HG03196 (cell line): ENCODE measurements at regions not wholly inside any gene's neighbourhood (a gene's known extent, or its start where the extent isn't known, plus 50 kb on each side); places are given as distances from the start of the nearest gene placed in this dataset.
"Not testable (repeated sequence)": the region's sequence is repeated elsewhere in the genome, so short reads cannot be mapped to it uniquely, and the experiment has no call there.

Experiments used
- ATAC-seq: cut with Tn5 transposase; IDR thresholded peaks from one replicate; pipeline ENCODE4 v1.9.1; 2021; ENCODE audit not compliant: unreplicated experiment

- ATAC-seq, result no peak
Observed at GRCh38 chr4:177494791-177495190, 52.6 kb upstream of the AGA start.

GRCh38 chr4:177495626-177496025, 53.4 kb upstream of the AGA start:
- not testable (repeated sequence) for ATAC-seq

GRCh38 chr4:177499537-177499936, 57.3 kb upstream of the AGA start:
- no peak for ATAC-seq

GRCh38 chr4:177505171-177505615, 63.0 kb upstream of the AGA start:
- no peak for ATAC-seq

GRCh38 chr4:177508662-177509061, 66.4 kb upstream of the AGA start:
- no peak for ATAC-seq

GRCh38 chr4:177509226-177509745, 67.0 kb upstream of the AGA start:
- no peak for ATAC-seq

- ATAC-seq, result no peak
Observed at GRCh38 chr4:177511611-177512010, 69.4 kb upstream of the AGA start.

- no peak for ATAC-seq
Observed at GRCh38 chr4:177512646-177513045, 70.4 kb upstream of the AGA start.

- ATAC-seq, result no peak
Observed at GRCh38 chr4:177517862-177518261, 75.6 kb upstream of the AGA start.

- no peak for ATAC-seq
Observed at GRCh38 chr4:177519481-177520260, 77.4 kb upstream of the AGA start.

GRCh38 chr4:177528620-177529019, 86.4 kb upstream of the AGA start:
- ATAC-seq, result no peak

GRCh38 chr4:177530561-177530960, 88.3 kb upstream of the AGA start:
- ATAC-seq, result no peak

GRCh38 chr4:177532358-177532757, 90.1 kb upstream of the AGA start:
- no peak for ATAC-seq

- ATAC-seq, result not testable (repeated sequence)
Observed at GRCh38 chr4:177534841-177535240, 92.6 kb upstream of the AGA start.

GRCh38 chr4:177546745-177547144, 104.5 kb upstream of the AGA start:
- ATAC-seq, result no peak

GRCh38 chr4:177547985-177548384, 105.7 kb upstream of the AGA start:
- no peak for ATAC-seq

- no peak for ATAC-seq
Observed at GRCh38 chr4:177555007-177555574, 112.9 kb upstream of the AGA start.

GRCh38 chr4:177557416-177557815, 115.2 kb upstream of the AGA start:
- ATAC-seq, result no peak

GRCh38 chr4:177558995-177559394, 116.8 kb upstream of the AGA start:
- no peak for ATAC-seq

GRCh38 chr4:177562163-177562562, 119.9 kb upstream of the AGA start:
- no peak for ATAC-seq

- no peak for ATAC-seq
Observed at GRCh38 chr4:177562859-177563258, 120.6 kb upstream of the AGA start.

GRCh38 chr4:177566691-177567090, 124.5 kb upstream of the AGA start:
- ATAC-seq, result no peak
